K562 (cell line): ENCODE measurements at regions not wholly inside any gene's neighbourhood (a gene's known extent, or its start where the extent isn't known, plus 50 kb on each side); places are given as distances from the start of the nearest gene placed in this dataset.

Experiments
- ATAC-seq: fragments of 200-7000 bp; cut with Tn5 transposase; 3 replicates; pipeline ENCODE4 v1.9.1; 2020; ENCODE audit warnings: moderate library complexity
- BruUV-seq: library from RNA; stranded (reverse); fragments of 400-500 nt; replicated peaks from 2 replicates; lab custom pipeline; 2021; lab: Mats Ljungman, UMichigan
- CTCF ChIA-PET: fragments of 300-600 bp; formaldehyde crosslinking; extraction: SDS; loops from one replicate; lab custom pipeline; 2021; ENCODE audit warnings: low intra/inter-chr PET ratio; lab: Yijun Ruan, JAX
- POLR2A ChIA-PET: fragments of 300-600, 350-650 bp; sonication (Branson Sonifier 250); formaldehyde crosslinking; extraction: SDS; loops from one replicate; lab custom pipeline; 2021; ENCODE audit warnings: antibody characterized with exemption, inconsistent platforms; lab: Yijun Ruan, JAX
- DNase-seq, 4 experiments: peaks; one replicate each; pipeline versions ENCODE4 v3.0.0 to v3.0.0-alpha.2; 2011 to 2018; ENCODE audit warnings: low spot score in 3 of 4, mixed read lengths in 3 of 4; ENCODE audit errors: extremely low read depth in 1 of 4
- FAIRE-seq: peaks from 2 replicates; lab custom pipeline; 2011; peaks lifted over from hg19 to GRCh38; lab: Jason Lieb, UNC
- H2AFZ ChIP-seq: 2 replicates; pipeline ENCODE4 v1.6.0; 2011; ENCODE audit warnings: low read depth, low read length, control low read depth, inconsistent platforms
- H3K27ac ChIP-seq: fragments of 200-600 bp; 3 replicates; pipeline ENCODE4 v1.8.0; 2011; ENCODE audit warnings: low read depth, mild to moderate bottlenecking, control low read depth, inconsistent platforms, low read length, moderate library complexity, mixed read lengths; ENCODE audit errors: extremely low read depth
- H3K27me3 ChIP-seq, 2 experiments: fragments of 300-600 bp in 1 of 2; 2 replicates in 1 of 2; 3 replicates in 1 of 2; pipeline versions ENCODE4 v1.6.0 to v1.8.0; 2011; ENCODE audit warnings: inconsistent platforms in 2 of 2, low read length in 2 of 2, mild to moderate bottlenecking in 1 of 2, mixed read lengths in 1 of 2, moderate library complexity in 1 of 2; ENCODE audit not compliant: control insufficient read depth in 2 of 2, insufficient read depth in 2 of 2
- H3K36me3 ChIP-seq: fragments of 300-600 bp; 3 replicates; pipeline ENCODE4 v1.8.0; 2011; ENCODE audit warnings: mild to moderate bottlenecking, low read length, inconsistent platforms; ENCODE audit not compliant: control insufficient read depth, insufficient read depth
- H3K4me1 ChIP-seq, 2 experiments: fragments of 200-600 bp in 1 of 2; replicated peaks in 1 of 2; 2 replicates in 1 of 2; 3 replicates in 1 of 2; pipeline versions ENCODE4 v1.5.1 to v1.8.0; 2011; ENCODE audit warnings: inconsistent platforms in 2 of 2, low read length in 2 of 2, mild to moderate bottlenecking in 1 of 2, mixed read lengths in 1 of 2, moderate library complexity in 1 of 2; ENCODE audit not compliant: control insufficient read depth in 2 of 2, insufficient read depth in 2 of 2
- H3K4me2 ChIP-seq: 2 replicates; pipeline ENCODE4 v1.6.1; 2011; ENCODE audit warnings: low read length, control low read depth, inconsistent platforms, mixed read lengths; ENCODE audit not compliant: insufficient read depth
- H3K4me3 ChIP-seq: fragments of 200-600 bp; sonication (generic), shearing (Covaris generic); 2 replicates; pipeline ENCODE4 v1.5.1; 2016; ENCODE audit warnings: control low read depth, inconsistent platforms
- H3K79me2 ChIP-seq: fragments of 200-600 bp; 3 replicates; pipeline ENCODE4 v1.8.0; 2011; ENCODE audit warnings: low read length, inconsistent platforms; ENCODE audit not compliant: control insufficient read depth, insufficient read depth
- H3K9ac ChIP-seq, 2 experiments: 2 replicates each; pipeline versions ENCODE4 v1.6.0 to v1.6.1; 2011; ENCODE audit warnings: low read depth in 2 of 2, low read length in 2 of 2, control low read depth in 1 of 2, inconsistent platforms in 1 of 2, mild to moderate bottlenecking in 1 of 2, mixed read lengths in 1 of 2; ENCODE audit not compliant: insufficient read depth in 1 of 2
- H3K9me1 ChIP-seq: one replicate; pipeline ENCODE4 v1.6.0; 2011; ENCODE audit warnings: inconsistent platforms, mild to moderate bottlenecking, low read length, moderate library complexity; ENCODE audit not compliant: control insufficient read depth, insufficient read depth
- H3K9me3 ChIP-seq: replicated peaks from 2 replicates; pipeline ENCODE4 v1.5.1; 2011; ENCODE audit warnings: low read depth, low read length, inconsistent platforms; ENCODE audit not compliant: control insufficient read depth, insufficient read depth
- H4K20me1 ChIP-seq: replicated peaks from 2 replicates; pipeline ENCODE4 v1.6.1; 2011; ENCODE audit warnings: low read length, inconsistent platforms, mixed read lengths; ENCODE audit not compliant: control insufficient read depth, insufficient read depth
- ATF7 ChIP-seq: fragments of 450-650 bp; IDR thresholded peaks from 2 replicates; pipeline ENCODE4 v1.7.1; 2014; ENCODE audit warnings: mild to moderate bottlenecking, moderate library complexity
- CC2D1A ChIP-seq: fragments of 450-650 bp; IDR thresholded peaks from 2 replicates; pipeline ENCODE4 v1.6.1; 2017; ENCODE audit warnings: mild to moderate bottlenecking
- COPS2 ChIP-seq: fragments of 450-650 bp; conservative IDR thresholded peaks from 2 replicates; pipeline ENCODE4 v1.6.1; 2016; ENCODE audit warnings: mild to moderate bottlenecking, moderate library complexity
- EGR1 ChIP-seq: fragments of 450-650 bp; conservative IDR thresholded peaks from 2 replicates; pipeline ENCODE4 v1.6.1; 2017; ENCODE audit warnings: mild to moderate bottlenecking
- ESRRB ChIP-seq: fragments of 250-450 bp; sonication (Bioruptor Pico); IDR thresholded peaks from 2 replicates; pipeline ENCODE4 v1.5.0; 2020; ENCODE audit warnings: mild to moderate bottlenecking, moderate library complexity, borderline replicate concordance
- HDAC8 ChIP-seq: fragments of 450-650 bp; IDR thresholded peaks from 2 replicates; pipeline ENCODE4 v1.6.1; 2016; ENCODE audit warnings: mild to moderate bottlenecking, missing genetic modification characterization, moderate library complexity, missing compliant biosample characterization
- RB1 ChIP-seq: fragments of 450-650 bp; IDR thresholded peaks from 2 replicates; pipeline ENCODE4 v1.6.1; 2017; ENCODE audit warnings: low read depth, mild to moderate bottlenecking
- RCOR1 ChIP-seq, 2 experiments: IDR thresholded peaks; 2 replicates each; pipeline ENCODE4 v1.6.1; 2012; ENCODE audit warnings: low read depth in 2 of 2, low read length in 2 of 2, borderline replicate concordance in 1 of 2, improper control_type of control experiment in 1 of 2
- RFX7 ChIP-seq: fragments of 250-450 bp; sonication (Bioruptor Pico); IDR thresholded peaks from 2 replicates; pipeline ENCODE4 v1.5.1; 2021; ENCODE audit warnings: mild to moderate bottlenecking
- ZBTB11 ChIP-seq, 3 experiments: fragments of 200-800 bp in 1 of 3; fragments of 250-450 bp in 1 of 3; fragments of 450-650 bp in 1 of 3; sonication (Bioruptor Pico) in 1 of 3; sonication (Bioruptor generic) in 1 of 3; formaldehyde crosslinking in 1 of 3; IDR thresholded peaks; 2 replicates each; pipeline versions ENCODE4 v1.6.1 to v1.8.0; 2016 to 2022; ENCODE audit warnings: mild to moderate bottlenecking in 2 of 3, missing genetic modification characterization in 2 of 3, missing compliant biosample characterization in 1 of 3, moderate library complexity in 1 of 3
- ZNF253 ChIP-seq: fragments of 250-450 bp; sonication (Bioruptor Pico); conservative IDR thresholded peaks from 2 replicates; pipeline ENCODE4 v1.6.1; 2021; ENCODE audit warnings: mild to moderate bottlenecking
- ZNF263 ChIP-seq: sonication (generic); formaldehyde crosslinking; IDR thresholded peaks from 2 replicates; pipeline ENCODE4 v1.8.0; 2022; ENCODE audit warnings: mild to moderate bottlenecking, missing genetic modification reagents, borderline replicate concordance
- ZNF561 ChIP-seq: fragments of 450-650 bp; formaldehyde crosslinking; conservative IDR thresholded peaks from 2 replicates; pipeline ENCODE4 v1.4.0; 2020; ENCODE audit warnings: mild to moderate bottlenecking, moderate library complexity
- ZNF707 ChIP-seq: fragments of 250-450 bp; sonication (Bioruptor Pico); conservative IDR thresholded peaks from 2 replicates; pipeline ENCODE4 v1.8.0; 2022; ENCODE audit warnings: inconsistent platforms, mild to moderate bottlenecking, moderate library complexity
- WGBS: fragments of 100-300 bp; shearing (Covaris generic); methylation state at CpG from one replicate; pipeline ENCODE4 v1.1.6; 2016; ENCODE audit warnings: low coverage, mixed read lengths; ENCODE audit not compliant: insufficient coverage; ENCODE audit errors: missing lambda C conversion rate; 5-methylcytosine and 5-hydroxymethylcytosine counted together
- in situ Hi-C: fragments of 300-500 bp; cut with MboI; formaldehyde crosslinking; loops from 4 replicates; pipeline ENCODE4 v1.15.0; 2018; ENCODE audit warnings: inconsistent platforms, mixed read lengths
- intact Hi-C: fragments of 100-400 bp; cut with micrococcal nuclease; formaldehyde crosslinking; loops from 2 replicates; pipeline ENCODE4 v1.14.2; 2022
- TF ChIP-seq, protein P1 (sequence below): fragments of 200-400 bp; formaldehyde crosslinking; IDR thresholded peaks from 2 replicates; pipeline ENCODE4 v1.6.1; 2017; ENCODE audit warnings: mild to moderate bottlenecking, low read depth, low read length, moderate library complexity

- H3K27me3 ChIP-seq = no peaks in the 10 kb centered on the region
- no peak overlapping the region for H3K9ac ChIP-seq
- H4K20me1 ChIP-seq = no peaks in the 10 kb centered on the region
- H3K4me3 ChIP-seq = no peak overlapping the region
- no peaks in the 10 kb centered on the region for H3K9me3 ChIP-seq
- no peak overlapping the region for H3K27ac ChIP-seq
- no peak for ATAC-seq
- no peak for FAIRE-seq
- no peak overlapping the region for H3K4me2 ChIP-seq
- no peak overlapping the region for H2AFZ ChIP-seq
- no TSS peak for BruUV-seq
- CTCF ChIA-PET = no interaction called here
- no peaks in the 10 kb centered on the region for H3K9me1 ChIP-seq
- intact Hi-C loops = no loop called here
- 0% methylated on average over 2 of the region's 2 CpGs for WGBS
- no peak for TF ChIP-seq ZNF707 (CRISPR knock-in tag)
- no peak for TF ChIP-seq CC2D1A
- no peak for TF ChIP-seq ZBTB11 (CRISPR knock-in tag; IDR thresholded peaks at IDR 0.05)
- no peak for TF ChIP-seq COPS2
- TF ChIP-seq ATF7 = no peak
- TF ChIP-seq ZNF253 (CRISPR knock-in tag) = no peak
- no peak for TF ChIP-seq EGR1
- TF ChIP-seq ESRRB = no peak
- TF ChIP-seq RB1 = no peak
- no peak for TF ChIP-seq RFX7 (CRISPR knock-in tag)
- TF ChIP-seq, protein P1, sequence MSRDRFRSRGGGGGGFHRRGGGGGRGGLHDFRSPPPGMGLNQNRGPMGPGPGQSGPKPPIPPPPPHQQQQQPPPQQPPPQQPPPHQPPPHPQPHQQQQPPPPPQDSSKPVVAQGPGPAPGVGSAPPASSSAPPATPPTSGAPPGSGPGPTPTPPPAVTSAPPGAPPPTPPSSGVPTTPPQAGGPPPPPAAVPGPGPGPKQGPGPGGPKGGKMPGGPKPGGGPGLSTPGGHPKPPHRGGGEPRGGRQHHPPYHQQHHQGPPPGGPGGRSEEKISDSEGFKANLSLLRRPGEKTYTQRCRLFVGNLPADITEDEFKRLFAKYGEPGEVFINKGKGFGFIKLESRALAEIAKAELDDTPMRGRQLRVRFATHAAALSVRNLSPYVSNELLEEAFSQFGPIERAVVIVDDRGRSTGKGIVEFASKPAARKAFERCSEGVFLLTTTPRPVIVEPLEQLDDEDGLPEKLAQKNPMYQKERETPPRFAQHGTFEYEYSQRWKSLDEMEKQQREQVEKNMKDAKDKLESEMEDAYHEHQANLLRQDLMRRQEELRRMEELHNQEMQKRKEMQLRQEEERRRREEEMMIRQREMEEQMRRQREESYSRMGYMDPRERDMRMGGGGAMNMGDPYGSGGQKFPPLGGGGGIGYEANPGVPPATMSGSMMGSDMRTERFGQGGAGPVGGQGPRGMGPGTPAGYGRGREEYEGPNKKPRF = no peak
- TF ChIP-seq ZNF263 (CRISPR knock-in tag) = no peak
- no peak for TF ChIP-seq HDAC8
- no peak for TF ChIP-seq ZNF561
- TF ChIP-seq RCOR1 (IDR thresholded peaks at IDR 0.05; ENCODE audit: borderline replicate concordance in 1 of 2, low read depth in 2 of 2, low read length in 2 of 2) = no peak
- no peaks in the 10 kb centered on the region for H3K79me2 ChIP-seq
- no peaks in the 10 kb centered on the region for H3K36me3 ChIP-seq
- in situ Hi-C loops = no loop called here
- no peak for DNase-seq
- no peaks in the 10 kb centered on the region for H3K4me1 ChIP-seq
- POLR2A ChIA-PET = no interaction called here
Observed at GRCh38 chr5:88450239-88450638, 181.6 kb upstream of the TMEM161B start.
